ENCODE measurements at regions not wholly inside any gene's neighbourhood (a gene's known extent, or its start where the extent isn't known, plus 50 kb on each side); places are given as distances from the start of the nearest gene placed in this dataset.

- H3K27me3 Mint-ChIP-seq (ENCODE audit: low read depth) = peaks cover 48% of the 10 kb centered on the region
- no peaks in the 10 kb centered on the region for H3K36me3 Mint-ChIP-seq
- H3K4me1 Mint-ChIP-seq = no peaks in the 10 kb centered on the region
- TF ChIP-seq CTCF (IDR thresholded peaks at IDR 0.05; ENCODE audit: unreplicated experiment) = no peak
- H3K27ac Mint-ChIP-seq = no peak overlapping the region
- no peak for DNase-seq (ENCODE audit: low spot score in 2 of 2, unreplicated experiment in 2 of 2)
- peaks cover 29% of the 10 kb centered on the region for H3K9me3 Mint-ChIP-seq
- H3K4me3 Mint-ChIP-seq = no peak overlapping the region
Measured at GRCh38 chr22:22978637-22979036, 91.0 kb downstream of the IGLL5 start.

GRCh38 chr22:22979121-22979724 lies 91.1 kb upstream of the GNAZ start:
- no peaks in the 10 kb centered on the region for H3K4me1 Mint-ChIP-seq
- TF ChIP-seq CTCF (IDR thresholded peaks at IDR 0.05; ENCODE audit: unreplicated experiment) = no peak
- no peaks in the 10 kb centered on the region for H3K36me3 Mint-ChIP-seq
- H3K4me3 Mint-ChIP-seq = no peak overlapping the region
- peaks cover 44% of the 10 kb centered on the region for H3K27me3 Mint-ChIP-seq (ENCODE audit: low read depth)
- H3K27ac Mint-ChIP-seq = no peak overlapping the region
- DNase-seq (ENCODE audit: low spot score in 2 of 2, unreplicated experiment in 2 of 2) = no peak
- H3K9me3 Mint-ChIP-seq = peaks cover 29% of the 10 kb centered on the region

- Mint-ChIP-seq H3K4me1 (no peaks in the 10 kb centered on the region), H3K27me3 (ENCODE audit: low read depth) (peaks cover 41% of the 10 kb centered on the region), H3K36me3 (no peaks in the 10 kb centered on the region), H3K27ac (no peak overlapping the region), H3K4me3 (no peak overlapping the region), H3K9me3 (peaks cover 29% of the 10 kb centered on the region)
- DNase-seq (ENCODE audit: low spot score in 2 of 2, unreplicated experiment in 2 of 2) = no peak
- no peak for TF ChIP-seq CTCF (IDR thresholded peaks at IDR 0.05; ENCODE audit: unreplicated experiment)
Measured at GRCh38 chr22:22979954-22980353, 90.4 kb upstream of the GNAZ start.

GRCh38 chr22:22981670-22982571 lies 88.4 kb upstream of the GNAZ start:
- Mint-ChIP-seq H3K27me3 (ENCODE audit: low read depth) (peaks cover 33% of the 10 kb centered on the region), H3K4me3 (no peak overlapping the region), H3K4me1 (no peaks in the 10 kb centered on the region), H3K9me3 (peaks cover 29% of the 10 kb centered on the region), H3K36me3 (no peaks in the 10 kb centered on the region), H3K27ac (no peak overlapping the region)
- DNase-seq (ENCODE audit: low spot score in 2 of 2, unreplicated experiment in 2 of 2) = no peak
- TF ChIP-seq CTCF (IDR thresholded peaks at IDR 0.05; ENCODE audit: unreplicated experiment) = no peak

GRCh38 chr22:22982616-22983015 lies 87.7 kb upstream of the GNAZ start:
- no peak for TF ChIP-seq CTCF (IDR thresholded peaks at IDR 0.05; ENCODE audit: unreplicated experiment)

More at GRCh38 chr22:22982616-22983015, 87.7 kb upstream of the GNAZ start:
- Mint-ChIP-seq H3K27me3 (ENCODE audit: low read depth) (peaks cover 31% of the 10 kb centered on the region), H3K27ac (no peak overlapping the region), H3K36me3 (no peaks in the 10 kb centered on the region), H3K4me3 (no peak overlapping the region), H3K9me3 (peaks cover 29% of the 10 kb centered on the region), H3K4me1 (no peaks in the 10 kb centered on the region)
- no peak for DNase-seq (ENCODE audit: low spot score in 2 of 2, unreplicated experiment in 2 of 2)

All from mesothelial cell of epicardium (in vitro differentiated cells).